GM19438 (cell line): ENCODE measurements at regions not wholly inside any gene's neighbourhood (a gene's known extent, or its start where the extent isn't known, plus 50 kb on each side); places are given as distances from the start of the nearest gene placed in this dataset.

ENCODE experiments used
- ATAC-seq: cut with Tn5 transposase; IDR thresholded peaks from one replicate; pipeline ENCODE4 v1.9.1; 2021; ENCODE audit warnings: low read depth; ENCODE audit not compliant: unreplicated experiment

GRCh38 chr1:87842156-87842555, 513.5 kb downstream of the LMO4 start:
- no peak for ATAC-seq

GRCh38 chr1:87844251-87844650, 515.6 kb downstream of the LMO4 start:
- ATAC-seq: no peak

GRCh38 chr1:87851490-87851889, 522.8 kb downstream of the LMO4 start:
- ATAC-seq: no peak

- no peak for ATAC-seq
These were observed 523.9 kb downstream of the LMO4 start for GRCh38 chr1:87852410-87853161.

- ATAC-seq: no peak
These were observed 525.1 kb downstream of the LMO4 start for GRCh38 chr1:87853576-87854351.

GRCh38 chr1:87863317-87863716, 534.6 kb downstream of the LMO4 start:
- ATAC-seq: no peak

- ATAC-seq: no peak
These were observed 536.0 kb downstream of the LMO4 start for GRCh38 chr1:87864676-87865075.

- no peak for ATAC-seq
These were observed 537.7 kb downstream of the LMO4 start for GRCh38 chr1:87866416-87866815.

- no peak for ATAC-seq
These were observed 538.9 kb downstream of the LMO4 start for GRCh38 chr1:87867626-87868025.

GRCh38 chr1:87869567-87869966, 540.9 kb downstream of the LMO4 start:
- no peak for ATAC-seq

GRCh38 chr1:87872189-87872588, 543.5 kb downstream of the LMO4 start:
- peak; percentile 54 for ATAC-seq

GRCh38 chr1:87872692-87873091, 544.0 kb downstream of the LMO4 start:
- ATAC-seq: no peak

GRCh38 chr1:87878873-87879272, 550.2 kb downstream of the LMO4 start:
- ATAC-seq: no peak

GRCh38 chr1:87880098-87880760, 551.5 kb downstream of the LMO4 start:
- no peak for ATAC-seq

- ATAC-seq: no peak
These were observed 552.1 kb downstream of the LMO4 start for GRCh38 chr1:87880764-87881163.

GRCh38 chr1:87883906-87884305, 555.2 kb downstream of the LMO4 start:
- no peak for ATAC-seq

- no peak for ATAC-seq
These were observed 555.9 kb downstream of the LMO4 start for GRCh38 chr1:87884581-87884980.

- no peak for ATAC-seq
These were observed 556.8 kb downstream of the LMO4 start for GRCh38 chr1:87885278-87886025.

GRCh38 chr1:87887100-87887499, 558.4 kb downstream of the LMO4 start:
- ATAC-seq: no peak

GRCh38 chr1:87888446-87888845, 559.8 kb downstream of the LMO4 start:
- ATAC-seq: no peak

- no peak for ATAC-seq
These were observed 565.4 kb downstream of the LMO4 start for GRCh38 chr1:87894062-87894461.
